Loucy (cell line): ENCODE measurements at regions not wholly inside any gene's neighbourhood (a gene's known extent, or its start where the extent isn't known, plus 50 kb on each side); places are given as distances from the start of the nearest gene placed in this dataset.

Experiments used
- CTCF ChIP-seq: fragments of 200-600 bp; sonication (generic); conservative IDR thresholded peaks from 2 replicates; pipeline ENCODE4 v1.5.1; 2014; ENCODE audit warnings: mild to moderate bottlenecking, antibody characterized with exemption, low read length
- EZH2phosphoT487 ChIP-seq: fragments of 200-600 bp; IDR thresholded peaks from 2 replicates; pipeline ENCODE4 v1.6.1; 2018; ENCODE audit warnings: antibody characterized with exemption, mild to moderate bottlenecking, moderate library complexity, borderline replicate concordance

- TF ChIP-seq CTCF, result no peak
- TF ChIP-seq EZH2phosphoT487, result no peak
These were observed 447.8 kb downstream of the PLK2 start for GRCh38 chr5:58012102-58012501.
